Mucosa of descending colon (tissue), 3 donors: ENCODE measurements at regions not wholly inside any gene's neighbourhood (a gene's known extent, or its start where the extent isn't known, plus 50 kb on each side); places are given as distances from the start of the nearest gene placed in this dataset.

Experiments
- ATAC-seq: fragments of 200-7000 bp; cut with Tn5 transposase; one replicate; pipeline ENCODE4 v1.9.1; 2020; ENCODE audit warnings: mild to moderate bottlenecking, moderate library complexity
- DNase-seq, 3 donors: peaks; one replicate each; pipeline ENCODE4 v3.0.0-alpha.2; 2020
- H3K36me3 ChIP-seq: fragments of 200-600 bp; one replicate; pipeline ENCODE4 v1.8.0; 2021; ENCODE audit warnings: low read depth, mild to moderate bottlenecking
- H3K4me1 ChIP-seq: fragments of 200-600 bp; one replicate; pipeline ENCODE4 v1.8.0; 2021; ENCODE audit warnings: low read depth, mild to moderate bottlenecking
- H3K4me3 ChIP-seq: fragments of 200-600 bp; one replicate; pipeline ENCODE4 v1.8.0; 2021; ENCODE audit warnings: mild to moderate bottlenecking
- H3K9me3 ChIP-seq: fragments of 200-600 bp; one replicate; pipeline ENCODE4 v1.8.0; 2021; ENCODE audit warnings: mild to moderate bottlenecking
- CTCF ChIP-seq: fragments of 200-600 bp; IDR thresholded peaks from one replicate; pipeline ENCODE4 v1.8.0; 2022; ENCODE audit warnings: antibody characterized with exemption, mild to moderate bottlenecking
- intact Hi-C, 2 donors: fragments of 100-400 bp; cut with DNase I in 1 of 2; cut with micrococcal nuclease in 1 of 2; formaldehyde crosslinking; loops; one replicate each; pipeline versions ENCODE4 v1.11.0 to v1.11.1; 2022; cut with DNase I, micrococcal nuclease
- donor health status: DM: no; HTN: no; CAD: no; lungs with moderate emphysema.
- donor health status: DM: no; HTN: no; CAD: no.
- donor health status: DM: no; HTN: yes; CAD: no.

GRCh38 chr4:108351791-108352190 is 183.1 kb upstream of the LEF1 start:
- intact Hi-C loops: no loop called here
- TF ChIP-seq CTCF: no peak
- DNase-seq (no peak), ATAC-seq (no peak)
- Histone ChIP-seq H3K4me3 (no peak overlapping the region), H3K9me3 (no peaks in the 10 kb centered on the region), H3K36me3 (no peaks in the 10 kb centered on the region), H3K4me1 (peaks cover 7% of the 10 kb centered on the region)

DNA sequence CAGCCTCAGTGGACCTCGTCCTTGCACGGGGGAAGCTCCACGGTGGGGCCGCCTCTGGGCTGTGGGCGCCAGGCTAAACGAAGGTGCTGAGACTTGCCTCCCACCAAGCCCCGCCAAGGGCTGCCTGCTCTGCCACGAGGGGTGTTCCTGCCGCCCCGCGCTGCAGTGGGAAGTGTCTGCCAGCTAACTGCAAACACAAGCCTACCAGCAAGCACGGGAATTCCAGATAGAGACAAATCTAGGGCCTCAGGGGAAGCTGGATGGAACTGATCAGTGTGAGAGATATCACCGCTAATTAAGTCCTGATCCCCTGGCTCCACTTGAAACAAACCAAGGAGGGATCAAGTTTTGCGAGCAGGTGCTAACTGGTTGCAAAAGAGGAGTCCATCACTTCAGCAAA is 181.6 kb upstream of the LEF1 start:
- DNase-seq (no peak), ATAC-seq (no peak)
- no peak for TF ChIP-seq CTCF
- intact Hi-C loops: no loop called here
- H3K4me3 ChIP-seq: no peak overlapping the region
- no peaks in the 10 kb centered on the region for H3K36me3 ChIP-seq
- peaks cover 7% of the 10 kb centered on the region for H3K4me1 ChIP-seq
- H3K9me3 ChIP-seq: no peaks in the 10 kb centered on the region

- Histone ChIP-seq H3K9me3 (no peaks in the 10 kb centered on the region), H3K4me3 (no peak overlapping the region), H3K4me1 (no peaks in the 10 kb centered on the region), H3K36me3 (no peaks in the 10 kb centered on the region)
- no peak for DNase-seq
- intact Hi-C loops: no loop called here
- TF ChIP-seq CTCF: no peak
- no peak for ATAC-seq
These were observed 178.1 kb upstream of the LEF1 start for GRCh38 chr4:108346818-108347210.

DNA sequence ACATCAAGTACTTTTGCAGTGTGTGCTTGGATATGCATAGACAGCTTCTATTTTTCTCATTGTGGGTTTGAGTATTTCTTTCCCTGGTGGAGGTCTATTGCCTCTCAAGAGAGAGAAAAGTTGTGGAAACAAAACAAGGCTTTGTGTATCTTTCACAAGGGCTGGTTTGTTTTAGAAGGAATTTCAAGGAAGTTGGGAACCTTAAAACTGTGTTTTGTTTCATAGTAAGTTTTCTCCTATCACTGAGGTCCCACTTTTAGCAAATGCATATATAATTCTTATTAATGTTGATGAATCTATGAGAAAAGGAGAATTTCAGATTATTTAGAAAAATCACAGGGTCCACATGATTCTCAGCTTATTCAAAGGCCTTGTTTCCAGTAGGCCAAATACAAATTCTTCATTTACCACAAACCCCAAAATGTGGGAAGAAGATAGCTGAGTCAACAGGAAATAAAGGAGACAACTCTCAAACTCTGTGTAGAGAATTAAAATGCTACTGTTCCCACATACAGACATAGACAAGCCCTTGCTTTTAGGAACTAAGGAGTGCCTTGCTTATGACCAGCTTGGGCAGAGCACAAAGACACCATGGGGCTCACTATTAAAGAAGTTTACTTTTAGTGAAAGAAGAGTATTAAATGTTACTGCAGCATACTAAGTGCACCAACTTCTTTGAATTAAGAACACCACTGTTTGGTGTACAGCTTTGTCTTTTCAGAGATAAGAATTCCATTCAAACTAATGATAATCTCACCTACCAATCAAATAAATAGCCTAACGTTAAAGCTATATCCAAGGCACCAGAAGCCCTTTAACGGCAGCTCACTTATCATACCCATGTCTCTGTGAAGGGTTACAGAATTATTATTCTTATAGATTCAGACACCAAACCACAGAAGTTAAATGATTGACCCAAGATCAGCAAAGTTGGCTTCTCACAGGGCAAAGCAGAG is 177.4 kb upstream of the LEF1 start:
- DNase-seq (no peak), ATAC-seq (no peak)
- Histone ChIP-seq H3K4me1 (no peaks in the 10 kb centered on the region), H3K4me3 (no peak overlapping the region), H3K9me3 (no peaks in the 10 kb centered on the region), H3K36me3 (no peaks in the 10 kb centered on the region)
- no peak for TF ChIP-seq CTCF
- intact Hi-C loops: no loop called here

GRCh38 chr4:108342325-108342970 is 173.7 kb upstream of the LEF1 start:
- no peaks in the 10 kb centered on the region for H3K36me3 ChIP-seq
- H3K4me1 ChIP-seq: no peaks in the 10 kb centered on the region
- DNase-seq (no peak), ATAC-seq (peak; percentile 26)
- H3K9me3 ChIP-seq: no peaks in the 10 kb centered on the region
- H3K4me3 ChIP-seq: no peak overlapping the region
- TF ChIP-seq CTCF: no peak
- intact Hi-C loops: no loop called here
